ENCODE measurements at regions not wholly inside any gene's neighbourhood (a gene's known extent, or its start where the extent isn't known, plus 50 kb on each side); places are given as distances from the start of the nearest gene placed in this dataset.

DNA sequence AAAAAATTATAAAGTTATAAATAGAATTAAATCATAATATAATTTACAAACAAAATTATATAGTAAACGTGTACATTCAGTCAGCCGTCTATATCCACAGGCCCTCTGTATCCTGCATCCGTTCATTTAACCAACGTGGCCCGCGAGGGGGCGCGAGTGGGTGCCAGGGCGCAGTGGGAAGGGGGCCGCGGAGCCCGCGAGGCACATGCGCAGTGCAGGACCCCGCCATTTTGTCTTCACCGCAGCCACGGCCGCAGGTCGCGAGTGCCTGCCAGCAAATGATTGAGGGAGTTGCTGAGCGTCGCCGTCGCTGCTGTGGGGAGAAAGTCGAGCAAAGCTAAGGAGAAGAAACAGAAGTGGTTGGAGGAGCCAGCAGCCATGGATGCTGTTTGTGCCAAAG is 53.4 kb upstream of the ECI2 start:
- no peak overlapping the region for H3K27ac ChIP-seq (ENCODE audit: low read depth, low read length)
- H3K27ac Mint-ChIP-seq: no peak overlapping the region
- no peaks in the 10 kb centered on the region for H3K36me3 ChIP-seq (ENCODE audit: control insufficient read depth, insufficient read depth, low read length)
- H3K9me3 Mint-ChIP-seq: peaks cover 27% of the 10 kb centered on the region
- peaks cover 5% of the 10 kb centered on the region for H3K4me1 Mint-ChIP-seq
- no peaks in the 10 kb centered on the region for H3K4me1 ChIP-seq (ENCODE audit: control insufficient read depth, insufficient read depth, low read length)
- 96 to 99% methylated on average over 24 to 25 of the region's 25 CpGs for WGBS, 2 experiments (ENCODE audit: insufficient coverage in 1 of 2, insufficient read length in 1 of 2)
- no peaks in the 10 kb centered on the region for H3K36me3 Mint-ChIP-seq (ENCODE audit: low read depth)
- DNase-seq: no peak
- no peak overlapping the region for H3K4me3 ChIP-seq (ENCODE audit: low read length)
- no peaks in the 10 kb centered on the region for H3K27me3 ChIP-seq (ENCODE audit: control insufficient read depth, insufficient read depth, low read length, poor library complexity, severe bottlenecking)
- H3K9ac ChIP-seq (ENCODE audit: extremely low read depth, low read length, poor library complexity, severe bottlenecking): no peak overlapping the region
- no peak overlapping the region for H3K4me3 Mint-ChIP-seq
- no peaks in the 10 kb centered on the region for H3K27me3 Mint-ChIP-seq (ENCODE audit: insufficient read depth)
- peaks cover 6% of the 10 kb centered on the region for H3K9me3 ChIP-seq (ENCODE audit: control insufficient read depth, low read length)
- no peak for TF ChIP-seq CTCF (conservative IDR thresholded peaks at IDR 0.05)

GRCh38 chr6:4187480-4187879 is 52.1 kb upstream of the ECI2 start:
- H3K9me3 ChIP-seq (ENCODE audit: control insufficient read depth, low read length): peaks cover 6% of the 10 kb centered on the region
- H3K4me1 Mint-ChIP-seq: peaks cover 5% of the 10 kb centered on the region
- peaks cover 24% of the 10 kb centered on the region for H3K9me3 Mint-ChIP-seq
- H3K27me3 Mint-ChIP-seq (ENCODE audit: insufficient read depth): no peaks in the 10 kb centered on the region
- no peak for DNase-seq
- no peaks in the 10 kb centered on the region for H3K4me1 ChIP-seq (ENCODE audit: control insufficient read depth, insufficient read depth, low read length)
- no peak overlapping the region for H3K4me3 ChIP-seq (ENCODE audit: low read length)
- H3K36me3 Mint-ChIP-seq (ENCODE audit: low read depth): no peaks in the 10 kb centered on the region
- no peak overlapping the region for H3K27ac Mint-ChIP-seq
- no peak overlapping the region for H3K27ac ChIP-seq (ENCODE audit: low read depth, low read length)
- no peak overlapping the region for H3K4me3 Mint-ChIP-seq
- no peaks in the 10 kb centered on the region for H3K36me3 ChIP-seq (ENCODE audit: control insufficient read depth, insufficient read depth, low read length)
- H3K9ac ChIP-seq (ENCODE audit: extremely low read depth, low read length, poor library complexity, severe bottlenecking): no peak overlapping the region
- WGBS, 2 experiments (ENCODE audit: insufficient coverage in 1 of 2, insufficient read length in 1 of 2): 63 to 85% methylated on average over 1 to 2 of the region's 2 CpGs
- no peak for TF ChIP-seq CTCF (conservative IDR thresholded peaks at IDR 0.05)
- H3K27me3 ChIP-seq (ENCODE audit: control insufficient read depth, insufficient read depth, low read length, poor library complexity, severe bottlenecking): no peaks in the 10 kb centered on the region

- peaks cover 5% of the 10 kb centered on the region for H3K4me1 Mint-ChIP-seq
- no peak overlapping the region for H3K9ac ChIP-seq (ENCODE audit: extremely low read depth, low read length, poor library complexity, severe bottlenecking)
- H3K36me3 ChIP-seq (ENCODE audit: control insufficient read depth, insufficient read depth, low read length): no peaks in the 10 kb centered on the region
- H3K27me3 ChIP-seq (ENCODE audit: control insufficient read depth, insufficient read depth, low read length, poor library complexity, severe bottlenecking): no peaks in the 10 kb centered on the region
- no peak overlapping the region for H3K27ac Mint-ChIP-seq
- H3K4me1 ChIP-seq (ENCODE audit: control insufficient read depth, insufficient read depth, low read length): no peaks in the 10 kb centered on the region
- no peak for DNase-seq
- no peak for TF ChIP-seq CTCF (conservative IDR thresholded peaks at IDR 0.05)
- H3K27ac ChIP-seq (ENCODE audit: low read depth, low read length): no peak overlapping the region
- H3K27me3 Mint-ChIP-seq (ENCODE audit: insufficient read depth): no peaks in the 10 kb centered on the region
- H3K9me3 Mint-ChIP-seq: peaks cover 16% of the 10 kb centered on the region
- 94 to 100% methylated on average over 4 of the region's 4 CpGs for WGBS, 2 experiments (ENCODE audit: insufficient coverage in 1 of 2, insufficient read length in 1 of 2)
- peaks cover 6% of the 10 kb centered on the region for H3K9me3 ChIP-seq (ENCODE audit: control insufficient read depth, low read length)
- H3K4me3 Mint-ChIP-seq: no peak overlapping the region
- H3K4me3 ChIP-seq (ENCODE audit: low read length): no peak overlapping the region
- no peaks in the 10 kb centered on the region for H3K36me3 Mint-ChIP-seq (ENCODE audit: low read depth)
These were observed 51.0 kb upstream of the ECI2 start for GRCh38 chr6:4186385-4186784.

All from endodermal cell (in vitro differentiated cells).